ENCODE measurements at regions not wholly inside any gene's neighbourhood (a gene's known extent, or its start where the extent isn't known, plus 50 kb on each side); places are given as distances from the start of the nearest gene placed in this dataset.

GRCh38 chr11:133778161-133778560 lies 67.2 kb downstream of the SPATA19 start:
- no peak for TF ChIP-seq SRF (IDR thresholded peaks at IDR 0.05; ENCODE audit: low read depth, low read length)
- TF ChIP-seq RARA (CRISPR knock-in tag; IDR thresholded peaks at IDR 0.05): no peak
- no peak for TF ChIP-seq ZNF335 (CRISPR knock-in tag; IDR thresholded peaks at IDR 0.05)
- TF ChIP-seq, protein P1, sequence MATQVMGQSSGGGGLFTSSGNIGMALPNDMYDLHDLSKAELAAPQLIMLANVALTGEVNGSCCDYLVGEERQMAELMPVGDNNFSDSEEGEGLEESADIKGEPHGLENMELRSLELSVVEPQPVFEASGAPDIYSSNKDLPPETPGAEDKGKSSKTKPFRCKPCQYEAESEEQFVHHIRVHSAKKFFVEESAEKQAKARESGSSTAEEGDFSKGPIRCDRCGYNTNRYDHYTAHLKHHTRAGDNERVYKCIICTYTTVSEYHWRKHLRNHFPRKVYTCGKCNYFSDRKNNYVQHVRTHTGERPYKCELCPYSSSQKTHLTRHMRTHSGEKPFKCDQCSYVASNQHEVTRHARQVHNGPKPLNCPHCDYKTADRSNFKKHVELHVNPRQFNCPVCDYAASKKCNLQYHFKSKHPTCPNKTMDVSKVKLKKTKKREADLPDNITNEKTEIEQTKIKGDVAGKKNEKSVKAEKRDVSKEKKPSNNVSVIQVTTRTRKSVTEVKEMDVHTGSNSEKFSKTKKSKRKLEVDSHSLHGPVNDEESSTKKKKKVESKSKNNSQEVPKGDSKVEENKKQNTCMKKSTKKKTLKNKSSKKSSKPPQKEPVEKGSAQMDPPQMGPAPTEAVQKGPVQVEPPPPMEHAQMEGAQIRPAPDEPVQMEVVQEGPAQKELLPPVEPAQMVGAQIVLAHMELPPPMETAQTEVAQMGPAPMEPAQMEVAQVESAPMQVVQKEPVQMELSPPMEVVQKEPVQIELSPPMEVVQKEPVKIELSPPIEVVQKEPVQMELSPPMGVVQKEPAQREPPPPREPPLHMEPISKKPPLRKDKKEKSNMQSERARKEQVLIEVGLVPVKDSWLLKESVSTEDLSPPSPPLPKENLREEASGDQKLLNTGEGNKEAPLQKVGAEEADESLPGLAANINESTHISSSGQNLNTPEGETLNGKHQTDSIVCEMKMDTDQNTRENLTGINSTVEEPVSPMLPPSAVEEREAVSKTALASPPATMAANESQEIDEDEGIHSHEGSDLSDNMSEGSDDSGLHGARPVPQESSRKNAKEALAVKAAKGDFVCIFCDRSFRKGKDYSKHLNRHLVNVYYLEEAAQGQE (IDR thresholded peaks at IDR 0.05; ENCODE audit: borderline replicate concordance in 1 of 2, low read depth in 1 of 2, low read length in 2 of 2): no peak
- no peak for TF ChIP-seq MED13 (CRISPR knock-in tag; IDR thresholded peaks at IDR 0.05)
- no peak for TF ChIP-seq ZBTB21 (CRISPR knock-in tag; IDR thresholded peaks at IDR 0.05)
- TF ChIP-seq TBL1XR1 (IDR thresholded peaks at IDR 0.05; ENCODE audit: borderline replicate concordance, low read length, partially characterized antibody): no peak
- no peak for TF ChIP-seq CTCF (CRISPR knock-in tag; IDR thresholded peaks at IDR 0.05)
